ENCODE measurements at regions not wholly inside any gene's neighbourhood (a gene's known extent, or its start where the extent isn't known, plus 50 kb on each side); places are given as distances from the start of the nearest gene placed in this dataset.

- TF ChIP-seq, protein P1, sequence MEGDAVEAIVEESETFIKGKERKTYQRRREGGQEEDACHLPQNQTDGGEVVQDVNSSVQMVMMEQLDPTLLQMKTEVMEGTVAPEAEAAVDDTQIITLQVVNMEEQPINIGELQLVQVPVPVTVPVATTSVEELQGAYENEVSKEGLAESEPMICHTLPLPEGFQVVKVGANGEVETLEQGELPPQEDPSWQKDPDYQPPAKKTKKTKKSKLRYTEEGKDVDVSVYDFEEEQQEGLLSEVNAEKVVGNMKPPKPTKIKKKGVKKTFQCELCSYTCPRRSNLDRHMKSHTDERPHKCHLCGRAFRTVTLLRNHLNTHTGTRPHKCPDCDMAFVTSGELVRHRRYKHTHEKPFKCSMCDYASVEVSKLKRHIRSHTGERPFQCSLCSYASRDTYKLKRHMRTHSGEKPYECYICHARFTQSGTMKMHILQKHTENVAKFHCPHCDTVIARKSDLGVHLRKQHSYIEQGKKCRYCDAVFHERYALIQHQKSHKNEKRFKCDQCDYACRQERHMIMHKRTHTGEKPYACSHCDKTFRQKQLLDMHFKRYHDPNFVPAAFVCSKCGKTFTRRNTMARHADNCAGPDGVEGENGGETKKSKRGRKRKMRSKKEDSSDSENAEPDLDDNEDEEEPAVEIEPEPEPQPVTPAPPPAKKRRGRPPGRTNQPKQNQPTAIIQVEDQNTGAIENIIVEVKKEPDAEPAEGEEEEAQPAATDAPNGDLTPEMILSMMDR (IDR thresholded peaks at IDR 0.05): no peak
- TF ChIP-seq POLR2A (IDR thresholded peaks at IDR 0.05) (no peak), POLR2AphosphoS5 (IDR thresholded peaks at IDR 0.05) (no peak), EP300 (IDR thresholded peaks at IDR 0.05) (no peak)
Measured at GRCh38 chr17:36842963-36843558, 94.2 kb upstream of the LHX1 start.
